ENCODE measurements at regions not wholly inside any gene's neighbourhood (a gene's known extent, or its start where the extent isn't known, plus 50 kb on each side); places are given as distances from the start of the nearest gene placed in this dataset.

DNA sequence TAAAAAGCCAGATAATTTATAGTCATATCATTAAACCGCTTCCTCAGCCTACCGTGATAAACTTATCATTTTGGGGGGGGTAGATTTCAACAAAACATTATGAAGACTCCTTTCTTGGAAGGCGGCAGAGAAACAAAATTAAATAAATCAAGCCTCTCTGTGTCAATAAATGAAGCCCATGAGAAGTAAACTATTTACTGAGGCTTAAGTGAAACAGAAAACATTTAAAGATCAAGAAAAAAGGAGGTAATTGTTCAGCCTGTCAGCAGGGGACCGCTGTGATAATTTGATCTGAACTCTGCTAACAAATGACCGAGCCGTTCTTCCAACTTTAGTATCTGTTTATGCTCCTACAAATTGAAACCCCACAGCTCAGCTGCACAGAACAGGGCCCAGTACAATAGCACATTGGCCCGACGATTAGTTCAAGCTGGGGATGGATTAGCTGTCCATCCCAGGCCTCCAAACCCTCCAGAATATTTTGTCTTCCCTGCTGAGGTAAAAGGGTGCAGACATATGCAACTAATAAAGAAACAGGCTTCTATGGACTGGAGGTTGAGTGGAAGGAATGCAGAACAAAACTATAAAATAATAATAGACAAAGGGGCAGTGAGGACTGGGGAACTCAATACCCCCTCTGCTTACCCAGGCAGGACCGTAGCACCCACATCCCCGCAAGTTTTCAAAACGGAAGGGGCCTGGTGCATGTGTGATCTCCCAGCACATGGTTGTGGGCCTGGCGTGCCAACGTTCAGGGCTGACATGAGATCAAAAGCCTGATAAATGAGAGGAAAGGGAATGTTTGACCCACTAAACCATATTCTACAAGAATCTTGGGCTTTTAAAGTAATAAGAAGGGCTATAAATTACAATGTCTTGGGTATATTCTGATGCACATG lies 298.1 kb upstream of the IRX5 start:
- Histone ChIP-seq H3K36me3 (ENCODE audit: control insufficient read depth in 1 of 2, insufficient read depth in 2 of 2, low read length in 1 of 2) (no peaks in the 10 kb centered on the region), H3K27ac (ENCODE audit: low read depth in 1 of 2, low read length in 2 of 2) (no peak overlapping the region), H3K9me3 (ENCODE audit: control insufficient read depth, low read length) (no peaks in the 10 kb centered on the region), H3K27me3 (ENCODE audit: control insufficient read depth in 1 of 2, insufficient read depth in 2 of 2, low read length in 1 of 2) (no peaks in the 10 kb centered on the region), H3K4me1 (ENCODE audit: control insufficient read depth in 1 of 2, insufficient read depth in 2 of 2, low read length in 2 of 2) (peaks cover 0 to 6% of the 10 kb centered on the region in 2 donors), H3K4me3 (ENCODE audit: low read length in 2 of 2) (no peak overlapping the region)
- no peak for ATAC-seq (ENCODE audit: low FRiP score)
- intact Hi-C loops (cut with DNase I) = loop anchor here (2.0 to 10.0 kb wide), 5 partner anchors 172 to 742 kb away; partner anchors contain the start of gene IRX3 (in 2 of the 2)
- DNase-seq = no peak
- 63 to 68% methylated on average over 13 of the region's 13 CpGs for WGBS, 2 donors

DNA sequence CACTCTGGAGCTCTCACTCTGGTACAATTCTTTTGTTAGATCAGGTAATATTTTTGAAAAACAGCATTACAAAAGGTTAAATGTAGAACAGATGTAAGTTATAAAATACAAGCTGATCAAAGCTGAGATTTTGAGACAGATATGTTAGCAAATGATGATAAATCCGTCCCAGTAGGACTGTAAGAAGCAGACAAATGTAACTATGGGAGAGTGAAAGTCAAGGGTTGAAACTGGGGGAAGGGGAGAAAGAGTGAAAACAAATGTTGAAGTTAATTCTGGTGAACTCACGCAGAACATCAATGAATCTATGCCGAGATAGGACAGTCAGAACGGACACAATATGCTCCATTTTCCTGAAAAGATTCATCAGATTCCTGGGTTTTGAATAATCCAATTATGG lies 298.9 kb upstream of the IRX5 start:
- Histone ChIP-seq H3K4me3 (ENCODE audit: low read length in 2 of 2) (no peak overlapping the region), H3K4me1 (ENCODE audit: control insufficient read depth in 1 of 2, insufficient read depth in 2 of 2, low read length in 2 of 2) (peaks cover 0 to 6% of the 10 kb centered on the region in 2 donors), H3K9me3 (ENCODE audit: control insufficient read depth, low read length) (no peaks in the 10 kb centered on the region), H3K27me3 (ENCODE audit: control insufficient read depth in 1 of 2, insufficient read depth in 2 of 2, low read length in 1 of 2) (no peaks in the 10 kb centered on the region), H3K27ac (ENCODE audit: low read depth in 1 of 2, low read length in 2 of 2) (no peak overlapping the region), H3K36me3 (ENCODE audit: control insufficient read depth in 1 of 2, insufficient read depth in 2 of 2, low read length in 1 of 2) (no peaks in the 10 kb centered on the region)
- WGBS, 2 donors = 91 to 95% methylated on average over 4 of the region's 4 CpGs
- intact Hi-C loops (cut with DNase I) = loop anchor here (2.0 to 10.0 kb wide), 5 partner anchors 173 to 743 kb away; partner anchors contain the start of gene IRX3 (in 2 of the 2)
- ATAC-seq (ENCODE audit: low FRiP score) (no peak), DNase-seq (no peak)

DNA sequence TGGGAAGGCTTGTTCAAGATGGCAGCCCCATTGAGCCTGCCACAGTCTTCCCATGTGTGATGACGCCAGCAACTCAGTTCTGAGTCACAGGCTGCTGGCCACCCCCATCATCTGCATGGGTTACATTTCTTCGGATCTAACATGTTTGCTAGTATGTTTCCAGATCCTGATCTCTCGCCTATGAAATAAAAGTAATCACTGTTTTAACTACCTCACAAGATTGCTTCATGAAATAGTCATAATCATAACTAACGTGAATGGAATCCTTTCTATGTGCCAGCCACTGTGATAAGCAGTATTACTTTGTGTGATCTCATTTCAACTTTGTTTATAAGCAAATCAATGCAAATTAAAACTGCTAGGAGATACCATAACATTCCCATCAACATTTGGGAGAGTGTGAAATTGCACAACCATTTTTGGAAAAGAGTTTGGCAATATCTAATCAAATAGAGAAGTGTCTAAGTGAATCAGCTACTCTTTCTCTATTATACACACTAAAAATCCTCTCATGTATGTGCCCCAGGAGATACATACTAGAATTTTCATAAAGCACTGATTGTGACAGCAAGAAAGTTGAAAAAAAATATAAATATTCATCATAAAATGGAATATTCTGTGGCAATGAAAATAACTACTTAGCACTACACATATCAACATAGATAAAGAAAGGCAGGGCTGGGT lies 300.2 kb upstream of the IRX5 start:
- H3K4me3 ChIP-seq (ENCODE audit: low read length in 2 of 2) = no peak overlapping the region
- no peak for ATAC-seq (ENCODE audit: low FRiP score)
- no peaks in the 10 kb centered on the region for H3K27me3 ChIP-seq (ENCODE audit: control insufficient read depth in 1 of 2, insufficient read depth in 2 of 2, low read length in 1 of 2)
- H3K27ac ChIP-seq (ENCODE audit: low read depth in 1 of 2, low read length in 2 of 2) = no peak overlapping the region
- DNase-seq = no peak
- intact Hi-C loops (cut with DNase I) = loop anchor here (5.0 to 10.0 kb wide), 4 partner anchors 174 to 744 kb away; partner anchors contain the start of gene IRX3 (in 2 of the 2)
- H3K36me3 ChIP-seq (ENCODE audit: control insufficient read depth in 1 of 2, insufficient read depth in 2 of 2, low read length in 1 of 2) = no peaks in the 10 kb centered on the region
- H3K4me1 ChIP-seq (ENCODE audit: control insufficient read depth in 1 of 2, insufficient read depth in 2 of 2, low read length in 2 of 2) = peaks cover 0 to 6% of the 10 kb centered on the region in 2 donors
- WGBS, 2 donors = 46 to 51% methylated on average over 4 of the region's 4 CpGs
- no peaks in the 10 kb centered on the region for H3K9me3 ChIP-seq (ENCODE audit: control insufficient read depth, low read length)

- ATAC-seq (ENCODE audit: low FRiP score) (no peak), DNase-seq (no peak)
- intact Hi-C loops (cut with DNase I) = loop anchor here in 1 of 2 donors (10.0 kb wide), 1 partner anchor 64 kb away; no protein-coding TSS in a partner anchor
- no peaks in the 10 kb centered on the region for H3K27me3 ChIP-seq (ENCODE audit: control insufficient read depth in 1 of 2, insufficient read depth in 2 of 2, low read length in 1 of 2)
- no peak overlapping the region for H3K4me3 ChIP-seq (ENCODE audit: low read length in 2 of 2)
- H3K36me3 ChIP-seq (ENCODE audit: control insufficient read depth in 1 of 2, insufficient read depth in 2 of 2, low read length in 1 of 2) = no peaks in the 10 kb centered on the region
- H3K27ac ChIP-seq (ENCODE audit: low read depth in 1 of 2, low read length in 2 of 2) = no peak overlapping the region
- peaks cover 0 to 3% of the 10 kb centered on the region in 2 donors for H3K4me1 ChIP-seq (ENCODE audit: control insufficient read depth in 1 of 2, insufficient read depth in 2 of 2, low read length in 2 of 2)
- H3K9me3 ChIP-seq (ENCODE audit: control insufficient read depth, low read length) = no peaks in the 10 kb centered on the region
- WGBS, 2 donors = 91 to 93% methylated on average over 17 of the region's 17 CpGs
These were observed 301.7 kb upstream of the IRX5 start for GRCh38 chr16:54628796-54629625.

- Histone ChIP-seq H3K27me3 (ENCODE audit: control insufficient read depth in 1 of 2, insufficient read depth in 2 of 2, low read length in 1 of 2) (no peaks in the 10 kb centered on the region), H3K4me1 (ENCODE audit: control insufficient read depth in 1 of 2, insufficient read depth in 2 of 2, low read length in 2 of 2) (peaks cover 0 to 3% of the 10 kb centered on the region in 2 donors), H3K9me3 (ENCODE audit: control insufficient read depth, low read length) (no peaks in the 10 kb centered on the region), H3K27ac (ENCODE audit: low read depth in 1 of 2, low read length in 2 of 2) (no peak overlapping the region), H3K4me3 (ENCODE audit: low read length in 2 of 2) (no peak overlapping the region), H3K36me3 (ENCODE audit: control insufficient read depth in 1 of 2, insufficient read depth in 2 of 2, low read length in 1 of 2) (no peaks in the 10 kb centered on the region)
- 18 to 27% methylated on average over 4 of the region's 4 CpGs for WGBS, 2 donors
- peak in 1 of 2 donors; percentile 54 for DNase-seq
- intact Hi-C loops (cut with DNase I) = loop anchor here in 1 of 2 donors (10.0 kb wide), 1 partner anchor 63 kb away; no protein-coding TSS in a partner anchor
- ATAC-seq (ENCODE audit: low FRiP score) = no peak
These were observed 303.0 kb upstream of the IRX5 start for GRCh38 chr16:54627616-54628015.

DNA sequence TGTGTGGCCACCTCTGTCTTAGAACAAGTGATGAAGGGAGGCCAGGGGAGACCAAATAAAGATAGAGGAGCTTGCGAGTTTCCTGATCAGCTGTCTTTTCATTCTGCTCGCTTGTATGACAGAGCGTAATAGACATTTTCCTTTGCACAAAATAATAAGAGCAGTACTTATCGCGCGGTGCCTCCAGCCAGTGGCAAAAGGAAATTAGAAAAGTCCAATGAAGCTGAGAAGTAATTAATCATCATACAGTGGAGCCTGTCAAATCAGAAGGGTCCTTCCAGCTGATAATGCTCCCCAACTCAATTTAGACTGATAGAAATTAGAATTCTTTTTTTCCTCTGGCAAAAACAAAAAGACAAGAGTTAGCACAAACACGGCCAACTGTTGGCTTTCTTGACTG lies 307.0 kb upstream of the IRX5 start:
- ATAC-seq (ENCODE audit: low FRiP score) (no peak), DNase-seq (no peak)
- Histone ChIP-seq H3K4me1 (ENCODE audit: control insufficient read depth in 1 of 2, insufficient read depth in 2 of 2, low read length in 2 of 2) (peaks cover 0 to 3% of the 10 kb centered on the region in 2 donors), H3K9me3 (ENCODE audit: control insufficient read depth, low read length) (no peaks in the 10 kb centered on the region), H3K4me3 (ENCODE audit: low read length in 2 of 2) (no peak overlapping the region), H3K27ac (ENCODE audit: low read depth in 1 of 2, low read length in 2 of 2) (no peak overlapping the region), H3K27me3 (ENCODE audit: control insufficient read depth in 1 of 2, insufficient read depth in 2 of 2, low read length in 1 of 2) (no peaks in the 10 kb centered on the region), H3K36me3 (ENCODE audit: control insufficient read depth in 1 of 2, insufficient read depth in 2 of 2, low read length in 1 of 2) (no peaks in the 10 kb centered on the region)
- intact Hi-C loops (cut with DNase I) = loop anchor here in 1 of 2 donors (10.0 kb wide), 1 partner anchor 59 kb away; no protein-coding TSS in a partner anchor
- WGBS, 2 donors = 92 to 94% methylated on average over 7 of the region's 7 CpGs

GRCh38 chr16:54620197-54620596 lies 310.5 kb upstream of the IRX5 start:
- intact Hi-C loops (cut with DNase I) = loop anchor here in 1 of 2 donors (10.0 kb wide), 1 partner anchor 55 kb away; no protein-coding TSS in a partner anchor
- no peaks in the 10 kb centered on the region for H3K36me3 ChIP-seq (ENCODE audit: control insufficient read depth in 1 of 2, insufficient read depth in 2 of 2, low read length in 1 of 2)
- H3K4me1 ChIP-seq (ENCODE audit: control insufficient read depth in 1 of 2, insufficient read depth in 2 of 2, low read length in 2 of 2) = no peaks in the 10 kb centered on the region
- H3K4me3 ChIP-seq (ENCODE audit: low read length in 2 of 2) = no peak overlapping the region
- DNase-seq = no peak
- no peak overlapping the region for H3K27ac ChIP-seq (ENCODE audit: low read depth in 1 of 2, low read length in 2 of 2)
- WGBS, 2 donors = 69 to 72% methylated on average over 3 of the region's 3 CpGs
- no peaks in the 10 kb centered on the region for H3K27me3 ChIP-seq (ENCODE audit: control insufficient read depth in 1 of 2, insufficient read depth in 2 of 2, low read length in 1 of 2)
- ATAC-seq (ENCODE audit: low FRiP score) = no peak
- no peaks in the 10 kb centered on the region for H3K9me3 ChIP-seq (ENCODE audit: control insufficient read depth, low read length)

DNA sequence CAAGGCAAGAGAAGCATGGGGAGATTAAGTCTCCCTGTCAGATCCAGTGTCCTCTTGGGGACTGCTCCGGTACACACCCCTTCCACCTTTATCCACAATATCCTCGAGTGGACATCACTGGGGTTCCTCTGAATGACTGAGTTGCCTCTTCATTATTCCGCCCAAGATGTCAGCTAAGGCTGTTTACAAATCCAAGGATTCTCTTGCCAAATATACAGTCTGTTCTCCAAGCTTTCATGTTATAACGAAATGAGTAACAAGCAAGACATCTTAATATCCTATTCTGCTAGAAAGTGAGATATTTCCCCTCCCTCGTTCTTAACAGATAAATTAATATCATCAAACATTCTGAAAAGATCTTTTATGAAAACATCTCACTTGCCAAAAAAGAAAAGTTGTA lies 314.1 kb upstream of the IRX5 start:
- no peak for DNase-seq
- Histone ChIP-seq H3K4me1 (ENCODE audit: control insufficient read depth in 1 of 2, insufficient read depth in 2 of 2, low read length in 2 of 2) (no peaks in the 10 kb centered on the region), H3K4me3 (ENCODE audit: low read length in 2 of 2) (no peak overlapping the region)

More for the DNA sequence above, 314.1 kb upstream of the IRX5 start:
- 72% methylated on average over 5 of the region's 5 CpGs for WGBS, 2 donors
- intact Hi-C loops (cut with DNase I) = no loop called here
- Histone ChIP-seq H3K27ac (ENCODE audit: low read depth in 1 of 2, low read length in 2 of 2) (no peak overlapping the region), H3K27me3 (ENCODE audit: control insufficient read depth in 1 of 2, insufficient read depth in 2 of 2, low read length in 1 of 2) (no peaks in the 10 kb centered on the region), H3K36me3 (ENCODE audit: control insufficient read depth in 1 of 2, insufficient read depth in 2 of 2, low read length in 1 of 2) (no peaks in the 10 kb centered on the region), H3K9me3 (ENCODE audit: control insufficient read depth, low read length) (no peaks in the 10 kb centered on the region)
- ATAC-seq (ENCODE audit: low FRiP score) = no peak

Measured in aorta (tissue), 5 donors.